SU-DHL-6 (cell line): ENCODE measurements at regions not wholly inside any gene's neighbourhood (a gene's known extent, or its start where the extent isn't known, plus 50 kb on each side); places are given as distances from the start of the nearest gene placed in this dataset.

Experiments
- EZH2phosphoT487 ChIP-seq: fragments of 200-600 bp; sonication (generic), shearing (Covaris generic); conservative IDR thresholded peaks from 2 replicates; pipeline ENCODE4 v1.6.1; 2018; ENCODE audit warnings: mild to moderate bottlenecking, antibody characterized with exemption, low read length, moderate library complexity, mixed read lengths
- TF ChIP-seq, protein P1 (sequence below): fragments of 200-600 bp; sonication (generic); IDR thresholded peaks from one replicate; pipeline ENCODE4 v1.5.1; 2017; ENCODE audit warnings: antibody characterized with exemption, mild to moderate bottlenecking, low read length, moderate library complexity; ENCODE audit not compliant: insufficient read depth, poor library complexity, severe bottlenecking

DNA sequence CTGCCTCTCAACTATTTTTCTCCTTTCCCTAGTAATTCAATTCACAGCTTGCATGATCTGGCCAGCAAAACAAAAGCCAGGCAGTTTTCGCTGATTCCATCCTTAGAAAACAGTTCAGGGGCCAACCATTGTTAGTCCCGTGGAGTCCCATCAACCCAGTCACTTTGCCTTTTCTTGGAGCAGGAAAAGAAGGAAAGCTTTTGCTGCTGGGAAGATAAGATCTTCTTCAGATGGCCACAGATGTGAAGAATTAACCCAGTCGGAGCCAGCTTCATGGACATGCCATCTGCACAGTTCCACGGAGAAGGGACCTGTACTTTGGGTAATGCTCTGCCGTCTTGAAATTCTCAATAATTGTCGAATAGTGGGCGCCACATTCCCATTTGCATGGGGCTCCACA lies 76.9 kb upstream of the TSHZ2 start:
- TF ChIP-seq, protein P1, sequence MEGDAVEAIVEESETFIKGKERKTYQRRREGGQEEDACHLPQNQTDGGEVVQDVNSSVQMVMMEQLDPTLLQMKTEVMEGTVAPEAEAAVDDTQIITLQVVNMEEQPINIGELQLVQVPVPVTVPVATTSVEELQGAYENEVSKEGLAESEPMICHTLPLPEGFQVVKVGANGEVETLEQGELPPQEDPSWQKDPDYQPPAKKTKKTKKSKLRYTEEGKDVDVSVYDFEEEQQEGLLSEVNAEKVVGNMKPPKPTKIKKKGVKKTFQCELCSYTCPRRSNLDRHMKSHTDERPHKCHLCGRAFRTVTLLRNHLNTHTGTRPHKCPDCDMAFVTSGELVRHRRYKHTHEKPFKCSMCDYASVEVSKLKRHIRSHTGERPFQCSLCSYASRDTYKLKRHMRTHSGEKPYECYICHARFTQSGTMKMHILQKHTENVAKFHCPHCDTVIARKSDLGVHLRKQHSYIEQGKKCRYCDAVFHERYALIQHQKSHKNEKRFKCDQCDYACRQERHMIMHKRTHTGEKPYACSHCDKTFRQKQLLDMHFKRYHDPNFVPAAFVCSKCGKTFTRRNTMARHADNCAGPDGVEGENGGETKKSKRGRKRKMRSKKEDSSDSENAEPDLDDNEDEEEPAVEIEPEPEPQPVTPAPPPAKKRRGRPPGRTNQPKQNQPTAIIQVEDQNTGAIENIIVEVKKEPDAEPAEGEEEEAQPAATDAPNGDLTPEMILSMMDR, result no peak
- TF ChIP-seq EZH2phosphoT487, result no peak
